ENCODE measurements at regions not wholly inside any gene's neighbourhood (a gene's known extent, or its start where the extent isn't known, plus 50 kb on each side); places are given as distances from the start of the nearest gene placed in this dataset.

DNA sequence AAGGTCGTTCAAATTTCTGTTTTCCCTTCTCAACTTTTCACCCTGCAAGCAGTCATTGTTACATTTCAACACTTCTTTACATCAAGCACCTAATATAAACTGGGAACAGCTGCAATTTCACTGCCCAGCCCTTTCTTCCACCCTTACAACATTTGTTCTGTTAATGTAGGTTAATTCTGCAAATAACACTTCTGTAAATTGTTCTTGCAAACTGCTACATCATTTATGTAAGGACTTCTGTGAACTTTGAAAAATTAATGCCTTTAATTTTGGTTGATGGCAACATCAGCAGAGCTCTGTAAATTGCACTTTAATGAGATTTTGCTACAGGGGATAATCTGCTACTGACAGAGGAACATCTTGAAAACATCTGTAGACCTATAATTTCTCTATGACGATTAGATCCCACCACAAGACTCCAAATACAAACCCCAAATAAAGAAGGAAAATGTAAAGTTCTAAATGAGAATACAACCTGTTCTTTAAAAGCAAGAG is 93.5 kb downstream of the ZIC4 start:
- no peak for DNase-seq
- no peaks in the 10 kb centered on the region for H3K36me3 ChIP-seq
- H3K4me3 ChIP-seq (ENCODE audit: low read depth, low read length): no peak overlapping the region
- no peaks in the 10 kb centered on the region for H3K9me3 ChIP-seq (ENCODE audit: severe bottlenecking)
- no peak overlapping the region for H3K27ac ChIP-seq
- no peaks in the 10 kb centered on the region for H3K27me3 ChIP-seq (ENCODE audit: insufficient read depth, low read depth, severe bottlenecking)
- TF ChIP-seq, protein P1, sequence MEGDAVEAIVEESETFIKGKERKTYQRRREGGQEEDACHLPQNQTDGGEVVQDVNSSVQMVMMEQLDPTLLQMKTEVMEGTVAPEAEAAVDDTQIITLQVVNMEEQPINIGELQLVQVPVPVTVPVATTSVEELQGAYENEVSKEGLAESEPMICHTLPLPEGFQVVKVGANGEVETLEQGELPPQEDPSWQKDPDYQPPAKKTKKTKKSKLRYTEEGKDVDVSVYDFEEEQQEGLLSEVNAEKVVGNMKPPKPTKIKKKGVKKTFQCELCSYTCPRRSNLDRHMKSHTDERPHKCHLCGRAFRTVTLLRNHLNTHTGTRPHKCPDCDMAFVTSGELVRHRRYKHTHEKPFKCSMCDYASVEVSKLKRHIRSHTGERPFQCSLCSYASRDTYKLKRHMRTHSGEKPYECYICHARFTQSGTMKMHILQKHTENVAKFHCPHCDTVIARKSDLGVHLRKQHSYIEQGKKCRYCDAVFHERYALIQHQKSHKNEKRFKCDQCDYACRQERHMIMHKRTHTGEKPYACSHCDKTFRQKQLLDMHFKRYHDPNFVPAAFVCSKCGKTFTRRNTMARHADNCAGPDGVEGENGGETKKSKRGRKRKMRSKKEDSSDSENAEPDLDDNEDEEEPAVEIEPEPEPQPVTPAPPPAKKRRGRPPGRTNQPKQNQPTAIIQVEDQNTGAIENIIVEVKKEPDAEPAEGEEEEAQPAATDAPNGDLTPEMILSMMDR (IDR thresholded peaks at IDR 0.05; ENCODE audit: low read depth, low read length): no peak

DNA sequence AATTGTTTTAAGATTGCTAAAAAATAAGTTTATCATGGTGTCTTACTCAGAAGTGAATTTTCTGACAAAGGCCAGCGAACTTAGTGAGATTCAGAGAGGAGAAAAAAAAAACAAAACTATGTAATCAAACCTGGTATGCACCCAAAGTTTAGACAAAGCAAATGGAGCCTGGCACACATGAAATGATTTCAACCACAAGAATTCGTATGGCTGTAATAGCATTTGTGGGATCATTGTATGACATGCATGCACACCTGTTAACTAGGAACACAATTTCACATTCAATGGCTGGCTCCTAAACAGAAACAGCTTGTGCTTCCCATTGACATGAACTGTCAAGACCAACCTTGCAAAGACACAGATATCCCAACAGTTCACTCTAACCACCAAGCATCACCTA is 94.6 kb downstream of the ZIC4 start:
- Histone ChIP-seq H3K9me3 (ENCODE audit: severe bottlenecking) (no peaks in the 10 kb centered on the region), H3K27ac (no peak overlapping the region), H3K36me3 (no peaks in the 10 kb centered on the region), H3K27me3 (ENCODE audit: insufficient read depth, low read depth, severe bottlenecking) (no peaks in the 10 kb centered on the region), H3K4me3 (ENCODE audit: low read depth, low read length) (no peak overlapping the region)
- TF ChIP-seq, protein P1 (IDR thresholded peaks at IDR 0.05; ENCODE audit: low read depth, low read length): no peak
- no peak for DNase-seq

DNA sequence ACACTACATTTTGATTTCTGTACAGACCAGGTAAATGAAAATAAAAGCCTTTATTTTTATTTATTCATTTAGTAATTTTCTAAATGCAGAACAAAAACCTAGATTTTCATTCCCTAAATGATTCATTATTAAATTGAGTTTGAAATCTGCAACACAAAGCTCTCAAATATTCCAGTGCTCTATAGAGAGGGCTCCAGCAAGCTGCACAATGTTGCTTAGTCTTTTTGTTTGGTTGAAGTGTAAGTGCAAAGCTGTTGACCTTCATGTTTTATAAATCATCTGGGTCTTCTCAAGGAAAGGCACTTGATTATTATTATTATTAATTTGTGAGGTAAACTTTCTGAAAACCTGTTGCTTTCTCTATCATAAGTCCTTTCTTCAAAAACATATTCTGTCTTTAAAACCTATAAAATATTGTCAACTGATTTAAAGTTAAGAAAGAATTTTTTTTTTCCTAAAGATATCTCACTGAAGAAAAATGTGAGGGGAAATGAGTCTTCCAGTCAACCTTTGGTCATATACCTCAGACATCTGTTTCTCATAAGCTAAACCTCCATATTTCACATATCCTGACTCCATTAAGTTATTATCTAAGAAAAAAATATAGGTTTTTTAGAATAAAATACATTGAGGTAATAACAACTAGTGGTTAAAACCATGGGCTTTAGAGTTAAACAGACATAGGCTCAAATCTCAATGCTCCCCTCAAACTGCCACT is 100.7 kb downstream of the ZIC4 start:
- DNase-seq: no peak
- TF ChIP-seq, protein P1 (IDR thresholded peaks at IDR 0.05; ENCODE audit: low read depth, low read length): no peak
- Histone ChIP-seq H3K27ac (no peak overlapping the region), H3K4me3 (ENCODE audit: low read depth, low read length) (no peak overlapping the region), H3K27me3 (ENCODE audit: insufficient read depth, low read depth, severe bottlenecking) (no peaks in the 10 kb centered on the region), H3K9me3 (ENCODE audit: severe bottlenecking) (no peaks in the 10 kb centered on the region), H3K36me3 (no peaks in the 10 kb centered on the region)

DNA sequence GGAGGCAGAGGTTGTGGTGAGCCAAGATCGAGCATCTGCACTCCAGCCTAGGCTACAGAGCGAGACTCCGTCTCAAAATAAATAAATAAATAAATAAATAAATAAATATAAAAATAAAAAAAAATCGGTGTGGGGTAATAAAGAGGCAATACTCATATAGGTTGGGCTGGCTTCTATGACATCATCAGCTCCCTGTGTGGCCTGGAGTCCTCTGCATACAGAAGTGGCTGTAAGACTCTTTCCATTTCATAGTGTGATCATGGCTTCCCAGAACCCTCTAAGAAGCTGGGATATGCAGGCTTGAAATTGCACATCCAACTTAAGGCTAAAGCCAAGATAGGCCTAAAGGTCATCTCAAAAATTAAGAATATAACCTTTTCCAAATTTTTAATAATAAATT is 101.6 kb downstream of the ZIC4 start:
- DNase-seq: no peak
- no peaks in the 10 kb centered on the region for H3K9me3 ChIP-seq (ENCODE audit: severe bottlenecking)
- no peak overlapping the region for H3K27ac ChIP-seq
- TF ChIP-seq, protein P1 (IDR thresholded peaks at IDR 0.05; ENCODE audit: low read depth, low read length): no peak
- H3K36me3 ChIP-seq: no peaks in the 10 kb centered on the region
- no peak overlapping the region for H3K4me3 ChIP-seq (ENCODE audit: low read depth, low read length)
- no peaks in the 10 kb centered on the region for H3K27me3 ChIP-seq (ENCODE audit: insufficient read depth, low read depth, severe bottlenecking)

GRCh38 chr3:147301781-147302180 is 104.6 kb downstream of the ZIC4 start:
- no peaks in the 10 kb centered on the region for H3K27me3 ChIP-seq (ENCODE audit: insufficient read depth, low read depth, severe bottlenecking)
- H3K4me3 ChIP-seq (ENCODE audit: low read depth, low read length): no peak overlapping the region
- no peak for DNase-seq
- no peaks in the 10 kb centered on the region for H3K36me3 ChIP-seq
- TF ChIP-seq, protein P1 (IDR thresholded peaks at IDR 0.05; ENCODE audit: low read depth, low read length): no peak
- no peak overlapping the region for H3K27ac ChIP-seq
- H3K9me3 ChIP-seq (ENCODE audit: severe bottlenecking): no peaks in the 10 kb centered on the region

- Histone ChIP-seq H3K27ac (no peak overlapping the region), H3K4me3 (ENCODE audit: low read depth, low read length) (no peak overlapping the region), H3K36me3 (no peaks in the 10 kb centered on the region), H3K27me3 (ENCODE audit: insufficient read depth, low read depth, severe bottlenecking) (no peaks in the 10 kb centered on the region), H3K9me3 (ENCODE audit: severe bottlenecking) (no peaks in the 10 kb centered on the region)
- no peak for DNase-seq
- TF ChIP-seq, protein P1 (IDR thresholded peaks at IDR 0.05; ENCODE audit: low read depth, low read length): no peak
Observed at GRCh38 chr3:147299656-147300055, 106.7 kb downstream of the ZIC4 start.
